Lung (tissue), 11 donors: ENCODE measurements at regions not wholly inside any gene's neighbourhood (a gene's known extent, or its start where the extent isn't known, plus 50 kb on each side); places are given as distances from the start of the nearest gene placed in this dataset.

Experiments
- ATAC-seq: fragments of 200-7000 bp; cut with Tn5 transposase; one replicate; pipeline ENCODE4 v1.9.1; 2020; ENCODE audit warnings: moderate number of reproducible peaks; ENCODE audit not compliant: insufficient read depth, low FRiP score
- DNase-seq, 3 donors: peaks; one replicate each; pipeline ENCODE4 v3.0.0-alpha.2; 2013 to 2017
- H3K27ac ChIP-seq, 2 donors: one replicate each; pipeline ENCODE4 v1.5.1; 2013; ENCODE audit warnings: mild to moderate bottlenecking in 2 of 2, moderate library complexity in 2 of 2, control low read depth in 1 of 2, inconsistent platforms in 1 of 2, low read depth in 1 of 2, low read length in 1 of 2
- H3K27me3 ChIP-seq, 3 donors: one replicate each; pipeline ENCODE4 v1.5.1; 2013; ENCODE audit warnings: low read length in 2 of 3; ENCODE audit not compliant: control insufficient read depth in 3 of 3, insufficient read depth in 3 of 3
- H3K36me3 ChIP-seq, 4 donors: one replicate each; pipeline ENCODE4 v1.5.1; 2013; ENCODE audit warnings: low read length in 4 of 4, mild to moderate bottlenecking in 1 of 4, moderate library complexity in 1 of 4; ENCODE audit not compliant: control insufficient read depth in 4 of 4, insufficient read depth in 4 of 4
- H3K4me1 ChIP-seq, 5 donors: one replicate each; pipeline ENCODE4 v1.5.1; 2013; ENCODE audit warnings: low read length in 5 of 5, mild to moderate bottlenecking in 2 of 5, moderate library complexity in 1 of 5; ENCODE audit not compliant: control insufficient read depth in 5 of 5, insufficient read depth in 5 of 5
- H3K4me3 ChIP-seq: one replicate; pipeline ENCODE4 v1.5.1; 2013; ENCODE audit warnings: mild to moderate bottlenecking, control low read depth, moderate library complexity
- H3K9ac ChIP-seq, 2 donors: one replicate each; pipeline ENCODE4 v1.5.1; 2013; ENCODE audit warnings: low read length in 2 of 2, control low read depth in 1 of 2; ENCODE audit not compliant: insufficient read depth in 1 of 2
- H3K9me3 ChIP-seq, 4 donors: one replicate each; pipeline ENCODE4 v1.5.1; 2013; ENCODE audit warnings: low read length in 3 of 4, mild to moderate bottlenecking in 1 of 4, moderate library complexity in 1 of 4; ENCODE audit not compliant: control insufficient read depth in 4 of 4, insufficient read depth in 3 of 4
- CTCF ChIP-seq: IDR thresholded peaks from 2 replicates; pipeline ENCODE4 v1.5.1; 2012; ENCODE audit warnings: mild to moderate bottlenecking; ENCODE audit errors: control extremely low read depth, extremely low read depth
- WGBS, 2 donors: extraction: QIAGEN DNeasy Blood & Tissue Kit; methylation state at CpG; one replicate each; pipeline ENCODE4 v1.1.7; 2013; 5-methylcytosine and 5-hydroxymethylcytosine counted together
- donor health status: control.
- donor health status: control.
- donor health status: Bipolar disorder and iron deficiency.
- donor health status: healthy.
- donor health status: DM: yes; HTN: yes; CAD: no.

GRCh38 chr20:10898552-10898951 lies 224.8 kb upstream of the JAG1 start:
- ATAC-seq = no peak

GRCh38 chr20:10902174-10902573 lies 228.4 kb upstream of the JAG1 start:
- no peaks in the 10 kb centered on the region for H3K36me3 ChIP-seq
- no peak for TF ChIP-seq CTCF
- H3K27me3 ChIP-seq = no peaks in the 10 kb centered on the region
- H3K4me1 ChIP-seq = peaks cover 0 to 38% (median 7%) of the 10 kb centered on the region in 5 donors
- no peak overlapping the region for H3K27ac ChIP-seq
- no peak overlapping the region for H3K4me3 ChIP-seq
- WGBS, 2 donors = 85 to 88% methylated on average over 1 of the region's 1 CpG
- DNase-seq (no peak), ATAC-seq (no peak)
- H3K9me3 ChIP-seq = no peaks in the 10 kb centered on the region
- no peak overlapping the region for H3K9ac ChIP-seq

More at GRCh38 chr20:10898552-10898951, 224.8 kb upstream of the JAG1 start:
- no peak for DNase-seq
- Histone ChIP-seq H3K4me1 (peaks cover 0 to 19% (median 2%) of the 10 kb centered on the region in 5 donors), H3K9ac (no peak overlapping the region), H3K4me3 (no peak overlapping the region), H3K36me3 (no peaks in the 10 kb centered on the region), H3K9me3 (no peaks in the 10 kb centered on the region), H3K27ac (no peak overlapping the region), H3K27me3 (no peaks in the 10 kb centered on the region)
- no peak for TF ChIP-seq CTCF
- 87 to 88% methylated on average over 1 of the region's 1 CpG for WGBS, 2 donors

- no peak for TF ChIP-seq CTCF
- no peak for ATAC-seq
- H3K9ac ChIP-seq = no peak overlapping the region
- no peak overlapping the region for H3K4me3 ChIP-seq
- no peak overlapping the region for H3K27ac ChIP-seq
- 77 to 86% methylated on average over 1 of the region's 1 CpG for WGBS, 2 donors
- no peaks in the 10 kb centered on the region for H3K27me3 ChIP-seq
- peaks cover 0 to 38% (median 7%) of the 10 kb centered on the region in 5 donors for H3K4me1 ChIP-seq
- DNase-seq = no peak
- no peaks in the 10 kb centered on the region for H3K9me3 ChIP-seq
- no peaks in the 10 kb centered on the region for H3K36me3 ChIP-seq
Observed at GRCh38 chr20:10902576-10903282, 228.9 kb upstream of the JAG1 start.

- 95 to 98% methylated on average over 2 of the region's 2 CpGs for WGBS, 2 donors
- H3K36me3 ChIP-seq = no peaks in the 10 kb centered on the region
- ATAC-seq = no peak
Observed at GRCh38 chr20:10906834-10907233, 233.0 kb upstream of the JAG1 start.

More at GRCh38 chr20:10906834-10907233, 233.0 kb upstream of the JAG1 start:
- no peak overlapping the region for H3K4me3 ChIP-seq
- no peaks in the 10 kb centered on the region for H3K27me3 ChIP-seq
- no peak for DNase-seq
- no peak overlapping the region for H3K27ac ChIP-seq
- H3K9ac ChIP-seq = no peak overlapping the region
- peaks cover 0 to 58% (median 7%) of the 10 kb centered on the region in 5 donors for H3K4me1 ChIP-seq
- H3K9me3 ChIP-seq = no peaks in the 10 kb centered on the region
- TF ChIP-seq CTCF = no peak
